Smooth muscle cell (in vitro differentiated cells): ENCODE measurements at regions not wholly inside any gene's neighbourhood (a gene's known extent, or its start where the extent isn't known, plus 50 kb on each side); places are given as distances from the start of the nearest gene placed in this dataset.

ENCODE experiments used
- DNase-seq: peaks from one replicate; lab custom pipeline; 2025; ENCODE audit not compliant: unreplicated experiment; lab: John Stamatoyannopoulos, UW
- H2AFZ ChIP-seq: fragments of 200-600 bp; sonication (generic); 2 replicates; pipeline ENCODE4 v1.6.0; 2016; ENCODE audit warnings: antibody characterized with exemption, low read depth, mild to moderate bottlenecking
- H3F3A ChIP-seq: fragments of 200-600 bp; sonication (generic); 2 replicates; pipeline ENCODE4 v1.6.0; 2017; ENCODE audit warnings: antibody characterized with exemption, low read depth
- H3K27ac ChIP-seq: fragments of 200-600 bp; sonication (generic); 2 replicates; pipeline ENCODE4 v1.5.1; 2016; ENCODE audit warnings: low read depth, mild to moderate bottlenecking
- H3K27me3 ChIP-seq: fragments of 200-600 bp; sonication (generic); 2 replicates; pipeline ENCODE4 v1.6.1; 2016; ENCODE audit warnings: low read depth, mild to moderate bottlenecking
- H3K36me3 ChIP-seq: fragments of 200-600 bp; sonication (generic); 2 replicates; pipeline ENCODE4 v1.5.1; 2016; ENCODE audit warnings: low read depth
- H3K4me1 ChIP-seq: fragments of 200-600 bp; sonication (generic); 2 replicates; pipeline ENCODE4 v1.5.1; 2016; ENCODE audit warnings: low read depth
- H3K4me2 ChIP-seq: fragments of 200-600 bp; sonication (generic); 2 replicates; pipeline ENCODE4 v1.6.0; 2016; ENCODE audit warnings: mild to moderate bottlenecking
- H3K4me3 ChIP-seq: fragments of 200-600 bp; sonication (generic); 2 replicates; pipeline ENCODE4 v1.5.1; 2016; ENCODE audit warnings: mild to moderate bottlenecking
- H3K79me2 ChIP-seq: fragments of 200-600 bp; sonication (generic); 2 replicates; pipeline ENCODE4 v1.6.0; 2016; ENCODE audit warnings: low read depth, mild to moderate bottlenecking
- H3K9ac ChIP-seq: fragments of 200-600 bp; sonication (generic); 2 replicates; pipeline ENCODE4 v1.6.0; 2016; ENCODE audit warnings: low read depth
- H3K9me3 ChIP-seq: fragments of 200-600 bp; sonication (generic); replicated peaks from 2 replicates; pipeline ENCODE4 v1.5.1; 2016; ENCODE audit warnings: low read depth
- H4K20me1 ChIP-seq: fragments of 200-600 bp; sonication (generic); 2 replicates; pipeline ENCODE4 v1.6.0; 2016; ENCODE audit warnings: low read depth
- CTCF ChIP-seq: fragments of 200-600 bp; sonication (generic); IDR thresholded peaks from 2 replicates; pipeline ENCODE4 v1.5.1; 2017; ENCODE audit warnings: borderline replicate concordance, mild to moderate bottlenecking, antibody characterized with exemption; ENCODE audit not compliant: insufficient read depth, poor library complexity, severe bottlenecking
- WGBS: methylation state at CpG from one replicate; pipeline ENCODE4 v1.1.7; 2016; ENCODE audit warnings: low lambda C conversion rate; 5-methylcytosine and 5-hydroxymethylcytosine counted together

DNA sequence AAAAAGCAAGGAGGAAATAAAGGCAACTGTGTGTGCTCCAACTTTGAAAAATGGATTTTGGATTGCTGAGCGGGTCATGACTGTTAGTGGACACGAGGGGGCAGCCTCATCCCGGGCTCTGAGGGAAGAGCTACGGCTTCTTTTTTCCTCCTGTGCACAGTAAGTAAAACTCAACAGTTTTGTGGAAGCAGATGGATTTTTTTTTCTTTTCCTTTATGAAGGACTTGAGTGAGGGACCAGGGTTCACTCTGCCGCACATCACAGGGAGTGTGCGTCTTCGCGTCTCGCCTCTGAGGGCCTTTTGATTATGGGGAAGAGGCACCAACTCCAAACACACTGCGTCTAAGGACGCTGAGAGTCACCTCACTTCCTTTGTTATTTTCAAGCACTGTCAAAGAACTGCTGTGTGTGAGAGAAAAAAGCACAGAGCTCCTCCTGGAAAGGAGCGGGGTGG is 80.3 kb upstream of the GOT2 start:
- H3K4me2 ChIP-seq, result peak overlapping the region; percentile 88
- H4K20me1 ChIP-seq, result no peaks in the 10 kb centered on the region
- H3K9me3 ChIP-seq, result no peaks in the 10 kb centered on the region
- H3K27ac ChIP-seq, result no peak overlapping the region
- 6% methylated on average over 12 of the region's 12 CpGs for WGBS
- H3F3A ChIP-seq, result no peaks in the 10 kb centered on the region
- H2AFZ ChIP-seq, result peak overlapping the region; percentile 99
- H3K36me3 ChIP-seq, result no peaks in the 10 kb centered on the region
- peak overlapping the region; percentile 47 for H3K4me3 ChIP-seq
- H3K79me2 ChIP-seq, result no peaks in the 10 kb centered on the region
- H3K27me3 ChIP-seq, result no peaks in the 10 kb centered on the region
- peak; percentile 91 for TF ChIP-seq CTCF
- H3K9ac ChIP-seq, result peak overlapping the region; percentile 4
- H3K4me1 ChIP-seq, result peaks cover 5% of the 10 kb centered on the region
- no peak for DNase-seq

DNA sequence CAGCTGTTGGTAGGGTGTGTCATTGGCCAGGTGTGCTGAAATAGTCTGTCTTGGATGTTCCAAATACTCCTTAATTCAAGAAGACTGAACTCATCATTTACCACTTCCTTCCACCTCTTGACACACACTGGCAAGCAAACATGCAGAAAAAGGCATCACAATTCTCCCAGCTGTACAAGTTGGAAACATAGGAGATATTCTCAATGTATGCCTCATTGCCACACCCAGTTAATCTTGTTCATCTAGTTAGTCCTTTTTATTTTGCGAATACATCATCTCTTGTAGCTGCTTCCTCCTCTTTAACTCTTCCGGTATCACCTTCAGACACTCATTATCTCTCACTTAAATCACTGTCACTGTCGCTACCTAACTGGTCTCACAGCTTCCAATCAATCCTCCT is 75.1 kb upstream of the GOT2 start:
- Histone ChIP-seq H3K9ac (no peak overlapping the region), H3K27me3 (no peaks in the 10 kb centered on the region), H3K4me3 (no peak overlapping the region), H4K20me1 (no peaks in the 10 kb centered on the region), H2AFZ (no peak overlapping the region), H3K79me2 (no peaks in the 10 kb centered on the region), H3F3A (no peaks in the 10 kb centered on the region), H3K9me3 (no peaks in the 10 kb centered on the region), H3K27ac (no peak overlapping the region), H3K4me2 (no peak overlapping the region), H3K36me3 (no peaks in the 10 kb centered on the region), H3K4me1 (no peaks in the 10 kb centered on the region)
- DNase-seq, result no peak
- TF ChIP-seq CTCF, result no peak
- WGBS, result 69% methylated on average over 3 of the region's 3 CpGs

DNA sequence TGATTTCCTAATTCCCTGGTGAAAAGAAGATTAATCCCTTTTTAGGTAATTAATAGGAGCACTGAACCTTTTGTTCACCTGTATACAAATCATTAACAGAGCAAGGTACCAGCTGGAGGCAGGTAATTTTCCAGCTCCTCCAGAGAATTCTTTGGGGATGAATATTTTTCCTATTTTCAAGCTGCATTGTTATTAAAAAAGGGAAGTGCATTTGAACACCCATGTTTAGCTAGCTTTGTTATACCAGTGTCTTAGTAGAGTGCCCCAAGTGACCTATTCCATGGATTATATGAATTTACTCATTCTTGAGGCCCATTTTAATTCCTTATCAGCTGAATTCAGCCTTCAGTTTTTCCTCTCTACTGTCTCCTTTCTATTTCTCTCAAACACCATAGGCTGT is 73.2 kb upstream of the GOT2 start:
- Histone ChIP-seq H2AFZ (no peak overlapping the region), H4K20me1 (no peaks in the 10 kb centered on the region), H3K27ac (no peak overlapping the region), H3K79me2 (no peaks in the 10 kb centered on the region), H3K4me2 (no peak overlapping the region), H3K4me3 (no peak overlapping the region), H3K9me3 (peaks cover under 1% of the 10 kb centered on the region), H3K9ac (no peak overlapping the region), H3K27me3 (no peaks in the 10 kb centered on the region), H3K36me3 (no peaks in the 10 kb centered on the region), H3K4me1 (no peaks in the 10 kb centered on the region), H3F3A (no peaks in the 10 kb centered on the region)
- DNase-seq, result no peak
- TF ChIP-seq CTCF, result no peak

- TF ChIP-seq CTCF, result no peak
- Histone ChIP-seq H3K4me2 (no peak overlapping the region), H3K9me3 (peaks cover 5% of the 10 kb centered on the region), H4K20me1 (no peaks in the 10 kb centered on the region), H2AFZ (no peak overlapping the region), H3K4me1 (no peaks in the 10 kb centered on the region), H3K27ac (no peak overlapping the region), H3K79me2 (no peaks in the 10 kb centered on the region), H3F3A (no peaks in the 10 kb centered on the region), H3K4me3 (no peak overlapping the region), H3K36me3 (no peaks in the 10 kb centered on the region), H3K9ac (no peak overlapping the region), H3K27me3 (no peaks in the 10 kb centered on the region)
- 63% methylated on average over 1 of the region's 1 CpG for WGBS
- DNase-seq, result no peak
Observed at GRCh38 chr16:58801838-58802237, 67.7 kb upstream of the GOT2 start.
